ENCODE measurements at regions not wholly inside any gene's neighbourhood (a gene's known extent, or its start where the extent isn't known, plus 50 kb on each side); places are given as distances from the start of the nearest gene placed in this dataset.

GRCh38 chr7:54245020-54245419 lies 297.2 kb upstream of the VSTM2A start:
- TF ChIP-seq TAF1 (IDR thresholded peaks at IDR 0.05; ENCODE audit: borderline replicate concordance, insufficient read depth, low read length) (no peak), REST (IDR thresholded peaks at IDR 0.05; ENCODE audit: insufficient read depth in 1 of 2, low read depth in 2 of 2, low read length in 2 of 2) (no peak), POLR2AphosphoS5 (IDR thresholded peaks at IDR 0.05; ENCODE audit: low read depth, low read length) (no peak), FOXP2 (optimal IDR thresholded peaks at IDR 0.05; ENCODE audit: borderline replicate concordance, extremely low read depth, extremely low read length, insufficient read depth) (no peak), SIN3A (IDR thresholded peaks at IDR 0.05; ENCODE audit: borderline replicate concordance, insufficient read depth, low read length) (no peak)

- no peak for TF ChIP-seq POLR2AphosphoS5 (IDR thresholded peaks at IDR 0.05; ENCODE audit: low read depth, low read length)
- TF ChIP-seq TAF1 (IDR thresholded peaks at IDR 0.05; ENCODE audit: borderline replicate concordance, insufficient read depth, low read length) = no peak
- no peak for TF ChIP-seq REST (IDR thresholded peaks at IDR 0.05; ENCODE audit: insufficient read depth in 1 of 2, low read depth in 2 of 2, low read length in 2 of 2)
- TF ChIP-seq FOXP2 (optimal IDR thresholded peaks at IDR 0.05; ENCODE audit: borderline replicate concordance, extremely low read depth, extremely low read length, insufficient read depth) = no peak
Observed at GRCh38 chr7:54249686-54250085, 292.5 kb upstream of the VSTM2A start.

GRCh38 chr7:54252256-54253035 lies 289.7 kb upstream of the VSTM2A start:
- no peak for TF ChIP-seq TAF1 (IDR thresholded peaks at IDR 0.05; ENCODE audit: borderline replicate concordance, insufficient read depth, low read length)
- TF ChIP-seq POLR2AphosphoS5 (IDR thresholded peaks at IDR 0.05; ENCODE audit: low read depth, low read length) = no peak
- TF ChIP-seq REST (IDR thresholded peaks at IDR 0.05; ENCODE audit: insufficient read depth in 1 of 2, low read depth in 2 of 2, low read length in 2 of 2) = no peak

- no peak for TF ChIP-seq FOXP2 (optimal IDR thresholded peaks at IDR 0.05; ENCODE audit: borderline replicate concordance, extremely low read depth, extremely low read length, insufficient read depth)
- TF ChIP-seq REST (IDR thresholded peaks at IDR 0.05; ENCODE audit: insufficient read depth in 1 of 2, low read depth in 2 of 2, low read length in 2 of 2) = no peak
- TF ChIP-seq TAF1 (IDR thresholded peaks at IDR 0.05; ENCODE audit: borderline replicate concordance, insufficient read depth, low read length) = no peak
- TF ChIP-seq POLR2AphosphoS5 (IDR thresholded peaks at IDR 0.05; ENCODE audit: low read depth, low read length) = no peak
- no peak for TF ChIP-seq SIN3A (IDR thresholded peaks at IDR 0.05; ENCODE audit: borderline replicate concordance, insufficient read depth, low read length)
Observed at GRCh38 chr7:54253036-54253373, 289.2 kb upstream of the VSTM2A start.

- TF ChIP-seq FOXP2 (optimal IDR thresholded peaks at IDR 0.05; ENCODE audit: borderline replicate concordance, extremely low read depth, extremely low read length, insufficient read depth) (no peak), TAF1 (IDR thresholded peaks at IDR 0.05; ENCODE audit: borderline replicate concordance, insufficient read depth, low read length) (no peak), POLR2AphosphoS5 (IDR thresholded peaks at IDR 0.05; ENCODE audit: low read depth, low read length) (no peak), REST (IDR thresholded peaks at IDR 0.05; ENCODE audit: insufficient read depth in 1 of 2, low read depth in 2 of 2, low read length in 2 of 2) (no peak), SIN3A (IDR thresholded peaks at IDR 0.05; ENCODE audit: borderline replicate concordance, insufficient read depth, low read length) (no peak)
Observed at GRCh38 chr7:54255242-54255641, 286.9 kb upstream of the VSTM2A start.

Data from PFSK-1 (cell line).